Activated CD8-positive, alpha-beta T cell treated with anti-CD3 and anti-CD28 coated beads for 36 hours (primary cell): ENCODE measurements at regions not wholly inside any gene's neighbourhood (a gene's known extent, or its start where the extent isn't known, plus 50 kb on each side); places are given as distances from the start of the nearest gene placed in this dataset.

ENCODE experiments used
- ATAC-seq: fragments of 200-7000 bp; cut with Tn5 transposase; one replicate; pipeline ENCODE4 v1.10.0; 2021; ENCODE audit warnings: mild to moderate bottlenecking, moderate library complexity
- CTCF ChIA-PET: fragments of 350-600 bp; sonication (Branson Sonifier 250); formaldehyde crosslinking; loops from one replicate; lab custom pipeline; 2021; ENCODE audit warnings: antibody characterized with exemption; lab: Charles Lee
- POLR2A ChIA-PET: fragments of 350-600 bp; sonication (Branson Sonifier 250); formaldehyde crosslinking; loops from one replicate; lab custom pipeline; 2021; ENCODE audit warnings: antibody characterized with exemption; lab: Charles Lee
- DNase-seq: peaks from one replicate; pipeline ENCODE4 v3.0.0-alpha.2; 2020
- H3K27ac Mint-ChIP-seq: one replicate; pipeline ENCODE4 v1.8.0; 2021; ENCODE audit warnings: mild to moderate bottlenecking, mixed read lengths
- H3K27me3 Mint-ChIP-seq: one replicate; pipeline ENCODE4 v1.8.0; 2021; ENCODE audit warnings: mixed read lengths
- H3K36me3 Mint-ChIP-seq: one replicate; pipeline ENCODE4 v1.8.0; 2021; ENCODE audit warnings: low read depth, mixed read lengths
- H3K4me1 Mint-ChIP-seq: one replicate; pipeline ENCODE4 v1.8.0; 2021; ENCODE audit warnings: low read depth, mixed read lengths
- H3K4me3 Mint-ChIP-seq: one replicate; pipeline ENCODE4 v1.8.0; 2021; ENCODE audit warnings: mild to moderate bottlenecking, moderate library complexity, mixed read lengths
- H3K9me3 Mint-ChIP-seq: one replicate; pipeline ENCODE4 v1.8.0; 2021; ENCODE audit warnings: mixed read lengths
- CTCF ChIP-seq: fragments of 200-600 bp; IDR thresholded peaks from one replicate; pipeline ENCODE4 v1.8.0; 2022; ENCODE audit warnings: antibody characterized with exemption, mild to moderate bottlenecking
- intact Hi-C: fragments of 100-400 bp; cut with micrococcal nuclease; formaldehyde crosslinking; loops from one replicate; pipeline ENCODE4 v1.10.0; 2022

GRCh38 chr18:10386956-10387355 lies 67.5 kb upstream of the APCDD1 start:
- intact Hi-C loops: no loop called here
- Mint-ChIP-seq H3K27ac (no peak overlapping the region), H3K9me3 (no peaks in the 10 kb centered on the region), H3K27me3 (peaks cover 8% of the 10 kb centered on the region), H3K4me1 (peaks cover 8% of the 10 kb centered on the region), H3K36me3 (no peaks in the 10 kb centered on the region), H3K4me3 (no peak overlapping the region)
- POLR2A ChIA-PET: no interaction called here
- ATAC-seq: no peak
- no peak for TF ChIP-seq CTCF
- no peak for DNase-seq
- CTCF ChIA-PET: no interaction called here

GRCh38 chr18:10387399-10387798 lies 67.0 kb upstream of the APCDD1 start:
- intact Hi-C loops: no loop called here
- CTCF ChIA-PET: interaction anchor here (1.2 kb wide), 1 partner anchor 18 kb away, joined by 3 read pairs; no protein-coding TSS in a partner anchor
- no peak for TF ChIP-seq CTCF
- no peaks in the 10 kb centered on the region for H3K9me3 Mint-ChIP-seq
- H3K27me3 Mint-ChIP-seq: peaks cover 8% of the 10 kb centered on the region
- POLR2A ChIA-PET: no interaction called here
- no peak overlapping the region for H3K4me3 Mint-ChIP-seq
- no peak for DNase-seq
- peaks cover 11% of the 10 kb centered on the region for H3K4me1 Mint-ChIP-seq
- no peak overlapping the region for H3K27ac Mint-ChIP-seq
- no peaks in the 10 kb centered on the region for H3K36me3 Mint-ChIP-seq
- ATAC-seq: no peak

- ChIA-PET CTCF (interaction anchor here (1.2 kb wide), 1 partner anchor 19 kb away, joined by 3 read pairs; no protein-coding TSS in a partner anchor), POLR2A (no interaction called here)
- no peak overlapping the region for H3K4me3 Mint-ChIP-seq
- peaks cover 6% of the 10 kb centered on the region for H3K27me3 Mint-ChIP-seq
- TF ChIP-seq CTCF: no peak
- ATAC-seq: no peak
- DNase-seq: no peak
- H3K9me3 Mint-ChIP-seq: no peaks in the 10 kb centered on the region
- no peak overlapping the region for H3K27ac Mint-ChIP-seq
- intact Hi-C loops: no loop called here
- no peaks in the 10 kb centered on the region for H3K36me3 Mint-ChIP-seq
- peaks cover 14% of the 10 kb centered on the region for H3K4me1 Mint-ChIP-seq
Measured at GRCh38 chr18:10388373-10388772, 66.1 kb upstream of the APCDD1 start.

- Mint-ChIP-seq H3K27ac (peak overlapping the region; percentile 73), H3K4me3 (no peak overlapping the region), H3K27me3 (peaks cover 5% of the 10 kb centered on the region), H3K36me3 (no peaks in the 10 kb centered on the region), H3K4me1 (peaks cover 14% of the 10 kb centered on the region), H3K9me3 (no peaks in the 10 kb centered on the region)
- ATAC-seq (no peak), DNase-seq (no peak)
- intact Hi-C loops: no loop called here
- ChIA-PET POLR2A (no interaction called here), CTCF (interaction anchor here (0.9 kb wide), 1 partner anchor 21 kb away, joined by 3 read pairs; no protein-coding TSS in a partner anchor)
- TF ChIP-seq CTCF: no peak
Measured at GRCh38 chr18:10391506-10391905, 62.9 kb upstream of the APCDD1 start.

GRCh38 chr18:10397004-10397403 lies 57.4 kb upstream of the APCDD1 start:
- intact Hi-C loops: no loop called here

More at GRCh38 chr18:10397004-10397403, 57.4 kb upstream of the APCDD1 start:
- Mint-ChIP-seq H3K4me1 (peaks cover 5% of the 10 kb centered on the region), H3K27me3 (peaks cover 6% of the 10 kb centered on the region), H3K27ac (no peak overlapping the region), H3K9me3 (no peaks in the 10 kb centered on the region), H3K4me3 (no peak overlapping the region), H3K36me3 (no peaks in the 10 kb centered on the region)
- POLR2A ChIA-PET: no interaction called here
- DNase-seq (no peak), ATAC-seq (no peak)
- TF ChIP-seq CTCF: no peak
- CTCF ChIA-PET: no interaction called here
